GM20000 (cell line): ENCODE measurements at regions not wholly inside any gene's neighbourhood (a gene's known extent, or its start where the extent isn't known, plus 50 kb on each side); places are given as distances from the start of the nearest gene placed in this dataset.

Source experiments
- DNase-seq: peaks from one replicate; pipeline ENCODE4 v3.0.0; 2012; ENCODE audit warnings: low spot score
- CTCF ChIP-seq: IDR thresholded peaks from 2 replicates; pipeline ENCODE4 v1.5.1; 2012; ENCODE audit warnings: mild to moderate bottlenecking, control low read depth; ENCODE audit errors: extremely low read depth, missing control alignments

- DNase-seq, result no peak
- TF ChIP-seq CTCF, result no peak
Observed at GRCh38 chr2:59776726-59777008, 776.8 kb downstream of the BCL11A start.

- no peak for DNase-seq
- no peak for TF ChIP-seq CTCF
Observed at GRCh38 chr2:59774821-59775433, 778.5 kb downstream of the BCL11A start.

GRCh38 chr2:59770651-59771050 lies 782.8 kb downstream of the BCL11A start:
- no peak for TF ChIP-seq CTCF
- no peak for DNase-seq

- no peak for TF ChIP-seq CTCF
- no peak for DNase-seq
Observed at GRCh38 chr2:59761966-59762365, 791.5 kb downstream of the BCL11A start.

- no peak for DNase-seq
- no peak for TF ChIP-seq CTCF
Observed at GRCh38 chr2:59756150-59756549, 797.3 kb downstream of the BCL11A start.

GRCh38 chr2:59754011-59754735 lies 799.3 kb downstream of the BCL11A start:
- TF ChIP-seq CTCF, result peak; percentile 20
- DNase-seq, result no peak

GRCh38 chr2:59752512-59752911 lies 800.9 kb downstream of the BCL11A start:
- no peak for TF ChIP-seq CTCF
- no peak for DNase-seq
